ENCODE measurements at regions not wholly inside any gene's neighbourhood (a gene's known extent, or its start where the extent isn't known, plus 50 kb on each side); places are given as distances from the start of the nearest gene placed in this dataset.

DNA sequence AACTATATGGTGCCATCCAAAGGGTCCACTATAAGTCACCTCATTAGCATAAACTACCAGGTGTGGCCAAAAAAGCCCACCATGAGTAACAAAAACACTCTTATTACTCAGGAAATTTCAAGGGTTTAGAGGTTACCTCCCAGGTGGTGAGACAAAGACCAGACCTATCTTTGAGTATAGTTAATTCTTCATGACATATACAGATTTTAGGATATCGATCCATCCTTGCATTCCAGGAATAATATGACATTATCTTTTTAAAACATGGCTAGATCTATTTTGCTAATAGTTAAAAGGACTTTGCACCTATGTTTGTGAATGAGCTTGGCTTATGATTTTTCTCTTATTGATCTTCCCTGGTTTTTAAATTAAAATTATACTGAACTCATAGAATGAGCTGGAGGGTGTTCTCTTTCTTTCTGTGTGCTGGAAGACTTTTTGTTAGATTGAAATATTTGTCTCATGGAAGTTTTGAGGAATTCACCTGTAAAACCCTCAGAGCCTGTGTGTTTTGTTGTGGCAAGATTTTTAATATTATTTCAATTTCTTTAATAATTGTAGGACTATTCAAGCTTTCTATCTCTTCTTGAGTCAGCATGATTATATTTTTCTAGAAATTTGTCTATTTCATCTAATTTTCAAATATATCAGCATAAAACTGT lies 138.7 kb upstream of the SLC45A1 start:
- Histone ChIP-seq H3K79me2 (ENCODE audit: control insufficient read depth, insufficient read depth, low read length) (no peaks in the 10 kb centered on the region), H3K9me3 (ENCODE audit: control insufficient read depth, insufficient read depth, low read depth, low read length) (no peaks in the 10 kb centered on the region), H3K36me3 (ENCODE audit: control insufficient read depth, insufficient read depth, low read length) (no peaks in the 10 kb centered on the region), H3K9ac (ENCODE audit: insufficient read depth, low read length) (no peak overlapping the region), H3K4me1 (ENCODE audit: control insufficient read depth, extremely low read depth, insufficient read depth, low read length) (no peaks in the 10 kb centered on the region), H2AFZ (ENCODE audit: low read length) (no peak overlapping the region), H3K4me3 (replicated peaks in 1 of 4; ENCODE audit: control extremely low read depth in 1 of 4, insufficient read depth in 1 of 4, low read depth in 3 of 4, low read length in 4 of 4) (no peak overlapping the region), H4K20me1 (ENCODE audit: control insufficient read depth, extremely low read depth, insufficient read depth, low read length) (no peaks in the 10 kb centered on the region), H3K4me2 (ENCODE audit: extremely low read depth, insufficient read depth, low read length) (no peak overlapping the region), H3K27ac (ENCODE audit: insufficient read depth, low read length) (no peak overlapping the region), H3K27me3 (ENCODE audit: control insufficient read depth, insufficient read depth, low read length) (no peaks in the 10 kb centered on the region)
- TF ChIP-seq, protein P1, sequence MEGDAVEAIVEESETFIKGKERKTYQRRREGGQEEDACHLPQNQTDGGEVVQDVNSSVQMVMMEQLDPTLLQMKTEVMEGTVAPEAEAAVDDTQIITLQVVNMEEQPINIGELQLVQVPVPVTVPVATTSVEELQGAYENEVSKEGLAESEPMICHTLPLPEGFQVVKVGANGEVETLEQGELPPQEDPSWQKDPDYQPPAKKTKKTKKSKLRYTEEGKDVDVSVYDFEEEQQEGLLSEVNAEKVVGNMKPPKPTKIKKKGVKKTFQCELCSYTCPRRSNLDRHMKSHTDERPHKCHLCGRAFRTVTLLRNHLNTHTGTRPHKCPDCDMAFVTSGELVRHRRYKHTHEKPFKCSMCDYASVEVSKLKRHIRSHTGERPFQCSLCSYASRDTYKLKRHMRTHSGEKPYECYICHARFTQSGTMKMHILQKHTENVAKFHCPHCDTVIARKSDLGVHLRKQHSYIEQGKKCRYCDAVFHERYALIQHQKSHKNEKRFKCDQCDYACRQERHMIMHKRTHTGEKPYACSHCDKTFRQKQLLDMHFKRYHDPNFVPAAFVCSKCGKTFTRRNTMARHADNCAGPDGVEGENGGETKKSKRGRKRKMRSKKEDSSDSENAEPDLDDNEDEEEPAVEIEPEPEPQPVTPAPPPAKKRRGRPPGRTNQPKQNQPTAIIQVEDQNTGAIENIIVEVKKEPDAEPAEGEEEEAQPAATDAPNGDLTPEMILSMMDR (conservative IDR thresholded peaks at IDR 0.05 in 1 of 2, IDR thresholded peaks at IDR 0.05 in 1 of 2; ENCODE audit: low read depth in 1 of 2, low read length in 2 of 2), result no peak
- TF ChIP-seq EZH2 (IDR thresholded peaks at IDR 0.05; ENCODE audit: low read length, missing control alignments), result no peak
- no peak for DNase-seq (ENCODE audit: low read depth in 2 of 2)

DNA sequence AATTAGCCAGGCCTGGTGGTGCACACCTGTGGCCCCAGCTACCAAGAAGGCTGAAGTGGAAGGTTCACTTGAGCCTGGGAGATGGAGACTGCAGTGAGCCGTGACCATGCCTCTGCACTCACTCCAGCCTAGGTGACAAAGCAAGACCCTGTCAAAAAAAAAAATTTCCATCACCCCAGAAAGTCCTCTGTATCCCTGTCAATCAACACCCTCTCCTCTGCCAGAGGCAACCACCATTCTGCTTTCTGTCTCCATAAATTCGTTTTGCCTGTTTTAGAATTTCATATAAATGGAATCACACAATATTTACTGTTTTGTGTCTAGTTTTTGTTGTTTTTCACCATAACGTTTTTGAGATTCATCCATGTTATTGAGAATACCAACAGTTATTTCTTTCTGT lies 141.6 kb upstream of the SLC45A1 start:
- H3K36me3 ChIP-seq (ENCODE audit: control insufficient read depth, insufficient read depth, low read length), result no peaks in the 10 kb centered on the region
- H3K9me3 ChIP-seq (ENCODE audit: control insufficient read depth, insufficient read depth, low read depth, low read length), result no peaks in the 10 kb centered on the region
- H3K9ac ChIP-seq (ENCODE audit: insufficient read depth, low read length), result no peak overlapping the region
- no peak overlapping the region for H3K27ac ChIP-seq (ENCODE audit: insufficient read depth, low read length)
- H3K27me3 ChIP-seq (ENCODE audit: control insufficient read depth, insufficient read depth, low read length), result no peaks in the 10 kb centered on the region
- H2AFZ ChIP-seq (ENCODE audit: low read length), result no peak overlapping the region
- no peaks in the 10 kb centered on the region for H3K79me2 ChIP-seq (ENCODE audit: control insufficient read depth, insufficient read depth, low read length)
- no peaks in the 10 kb centered on the region for H3K4me1 ChIP-seq (ENCODE audit: control insufficient read depth, extremely low read depth, insufficient read depth, low read length)
- DNase-seq (ENCODE audit: low read depth in 2 of 2), result no peak
- no peak overlapping the region for H3K4me3 ChIP-seq (replicated peaks in 1 of 4; ENCODE audit: control extremely low read depth in 1 of 4, insufficient read depth in 1 of 4, low read depth in 3 of 4, low read length in 4 of 4)
- no peaks in the 10 kb centered on the region for H4K20me1 ChIP-seq (ENCODE audit: control insufficient read depth, extremely low read depth, insufficient read depth, low read length)
- TF ChIP-seq, protein P1 (conservative IDR thresholded peaks at IDR 0.05 in 1 of 2, IDR thresholded peaks at IDR 0.05 in 1 of 2; ENCODE audit: low read depth in 1 of 2, low read length in 2 of 2), result no peak
- no peak for TF ChIP-seq EZH2 (IDR thresholded peaks at IDR 0.05; ENCODE audit: low read length, missing control alignments)
- H3K4me2 ChIP-seq (ENCODE audit: extremely low read depth, insufficient read depth, low read length), result no peak overlapping the region

DNA sequence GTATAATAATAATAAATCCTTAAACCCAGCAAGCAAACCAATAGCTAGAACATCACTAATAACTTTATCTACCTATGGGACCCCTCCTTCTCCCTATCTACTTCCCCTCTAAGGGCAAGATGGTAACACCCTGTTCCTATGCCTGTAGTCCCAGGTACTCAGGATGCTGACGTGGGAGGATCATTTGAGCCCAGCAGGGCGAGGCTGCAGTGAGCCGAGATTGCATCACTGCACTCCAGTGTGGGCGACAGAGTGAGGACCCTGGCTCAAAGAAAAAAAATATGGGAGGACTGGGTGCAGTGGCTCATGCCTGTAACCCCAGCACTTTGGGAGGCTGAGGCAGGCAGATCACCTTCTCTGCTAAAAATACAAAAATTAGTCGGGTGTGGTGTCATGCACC lies 143.1 kb upstream of the SLC45A1 start:
- DNase-seq (ENCODE audit: low read depth in 2 of 2), result no peak
- Histone ChIP-seq H3K79me2 (ENCODE audit: control insufficient read depth, insufficient read depth, low read length) (no peaks in the 10 kb centered on the region), H3K4me3 (replicated peaks in 1 of 4; ENCODE audit: control extremely low read depth in 1 of 4, insufficient read depth in 1 of 4, low read depth in 3 of 4, low read length in 4 of 4) (no peak overlapping the region), H3K27me3 (ENCODE audit: control insufficient read depth, insufficient read depth, low read length) (no peaks in the 10 kb centered on the region), H3K36me3 (ENCODE audit: control insufficient read depth, insufficient read depth, low read length) (no peaks in the 10 kb centered on the region), H3K9me3 (ENCODE audit: control insufficient read depth, insufficient read depth, low read depth, low read length) (no peaks in the 10 kb centered on the region), H4K20me1 (ENCODE audit: control insufficient read depth, extremely low read depth, insufficient read depth, low read length) (no peaks in the 10 kb centered on the region), H3K9ac (ENCODE audit: insufficient read depth, low read length) (no peak overlapping the region), H3K4me1 (ENCODE audit: control insufficient read depth, extremely low read depth, insufficient read depth, low read length) (peaks cover 3% of the 10 kb centered on the region), H3K4me2 (ENCODE audit: extremely low read depth, insufficient read depth, low read length) (no peak overlapping the region), H2AFZ (ENCODE audit: low read length) (no peak overlapping the region), H3K27ac (ENCODE audit: insufficient read depth, low read length) (no peak overlapping the region)
- TF ChIP-seq, protein P1 (conservative IDR thresholded peaks at IDR 0.05 in 1 of 2, IDR thresholded peaks at IDR 0.05 in 1 of 2; ENCODE audit: low read depth in 1 of 2, low read length in 2 of 2), result no peak
- no peak for TF ChIP-seq EZH2 (IDR thresholded peaks at IDR 0.05; ENCODE audit: low read length, missing control alignments)
